SW 1271 (cell line): ENCODE measurements at regions not wholly inside any gene's neighbourhood (a gene's known extent, or its start where the extent isn't known, plus 50 kb on each side); places are given as distances from the start of the nearest gene placed in this dataset.

Experiments
- DNase-seq, 2 experiments: peaks; one replicate each; lab custom pipeline; 2025; lab: John Stamatoyannopoulos, UW

GRCh38 chr15:47367726-47368390 is 349.4 kb upstream of the SEMA6D start:
- DNase-seq = no peak

GRCh38 chr15:47371939-47372338 is 345.4 kb upstream of the SEMA6D start:
- DNase-seq = no peak

GRCh38 chr15:47374222-47374621 is 343.1 kb upstream of the SEMA6D start:
- DNase-seq = no peak

GRCh38 chr15:47376190-47376589 is 341.1 kb upstream of the SEMA6D start:
- DNase-seq = no peak

GRCh38 chr15:47377465-47377864 is 339.8 kb upstream of the SEMA6D start:
- DNase-seq = no peak

- DNase-seq = no peak
These were observed 338.8 kb upstream of the SEMA6D start for GRCh38 chr15:47378527-47378926.

GRCh38 chr15:47383102-47383501 is 334.2 kb upstream of the SEMA6D start:
- no peak for DNase-seq

- DNase-seq = no peak
These were observed 333.5 kb upstream of the SEMA6D start for GRCh38 chr15:47383801-47384200.

- no peak for DNase-seq
These were observed 333.0 kb upstream of the SEMA6D start for GRCh38 chr15:47384341-47384740.

- no peak for DNase-seq
These were observed 332.5 kb upstream of the SEMA6D start for GRCh38 chr15:47384776-47385175.

- DNase-seq = no peak
These were observed 330.8 kb upstream of the SEMA6D start for GRCh38 chr15:47386459-47386858.

- DNase-seq = no peak
These were observed 329.0 kb upstream of the SEMA6D start for GRCh38 chr15:47388299-47388698.

- DNase-seq = no peak
These were observed 327.0 kb upstream of the SEMA6D start for GRCh38 chr15:47390208-47390765.

- no peak for DNase-seq
These were observed 323.0 kb upstream of the SEMA6D start for GRCh38 chr15:47394286-47394809.

GRCh38 chr15:47395076-47395475 is 322.2 kb upstream of the SEMA6D start:
- DNase-seq = no peak

- no peak for DNase-seq
These were observed 319.6 kb upstream of the SEMA6D start for GRCh38 chr15:47397655-47398054.

GRCh38 chr15:47398132-47398531 is 319.2 kb upstream of the SEMA6D start:
- no peak for DNase-seq

GRCh38 chr15:47398594-47398993 is 318.7 kb upstream of the SEMA6D start:
- DNase-seq = no peak

GRCh38 chr15:47399100-47399499 is 318.2 kb upstream of the SEMA6D start:
- no peak for DNase-seq

GRCh38 chr15:47400603-47401002 is 316.7 kb upstream of the SEMA6D start:
- no peak for DNase-seq

GRCh38 chr15:47401427-47401826 is 315.9 kb upstream of the SEMA6D start:
- DNase-seq = no peak

- DNase-seq = no peak
These were observed 314.5 kb upstream of the SEMA6D start for GRCh38 chr15:47402829-47403228.

GRCh38 chr15:47404877-47405276 is 312.4 kb upstream of the SEMA6D start:
- DNase-seq = no peak
